Esophagus (tissue), 2 donors: ENCODE measurements at regions not wholly inside any gene's neighbourhood (a gene's known extent, or its start where the extent isn't known, plus 50 kb on each side); places are given as distances from the start of the nearest gene placed in this dataset.
"Not testable (repeated sequence)": the region's sequence is repeated elsewhere in the genome, so short reads cannot be mapped to it uniquely, and the experiment has no call there.

ENCODE experiments used
- H3K27ac ChIP-seq, 2 donors: one replicate each; pipeline ENCODE4 v1.5.1; 2013; ENCODE audit warnings: low read depth in 2 of 2, mild to moderate bottlenecking in 2 of 2, inconsistent platforms in 1 of 2, low read length in 1 of 2, moderate library complexity in 1 of 2
- H3K27me3 ChIP-seq, 2 donors: one replicate each; pipeline ENCODE4 v1.6.1; 2013; ENCODE audit warnings: low read length in 2 of 2, control low read depth in 1 of 2, mild to moderate bottlenecking in 1 of 2; ENCODE audit not compliant: insufficient read depth in 2 of 2, control insufficient read depth in 1 of 2
- H3K36me3 ChIP-seq, 2 donors: one replicate each; pipeline ENCODE4 v1.6.1; 2013; ENCODE audit warnings: low read length in 1 of 2; ENCODE audit not compliant: control insufficient read depth in 2 of 2, insufficient read depth in 2 of 2
- H3K4me1 ChIP-seq, 2 donors: one replicate each; pipeline ENCODE4 v1.6.1; 2013; ENCODE audit warnings: low read length in 1 of 2; ENCODE audit not compliant: control insufficient read depth in 2 of 2, insufficient read depth in 2 of 2
- H3K4me3 ChIP-seq, 2 donors: one replicate each; pipeline ENCODE4 v1.5.1; 2013; ENCODE audit warnings: low read length in 2 of 2, mild to moderate bottlenecking in 2 of 2, low read depth in 1 of 2, moderate library complexity in 1 of 2
- H3K9me3 ChIP-seq, 2 donors: one replicate each; pipeline ENCODE4 v1.6.1; 2013; ENCODE audit warnings: mild to moderate bottlenecking in 2 of 2, low read depth in 1 of 2, low read length in 1 of 2, moderate library complexity in 1 of 2; ENCODE audit not compliant: control insufficient read depth in 2 of 2, insufficient read depth in 1 of 2
- WGBS, 2 donors: extraction: QIAGEN DNeasy Blood & Tissue Kit; methylation state at CpG; one replicate each; pipeline ENCODE4 v1.1.7; 2013; 5-methylcytosine and 5-hydroxymethylcytosine counted together
- donor health status: healthy with polysubstance abuse.
- donor health status: Bipolar disorder and iron deficiency.

DNA sequence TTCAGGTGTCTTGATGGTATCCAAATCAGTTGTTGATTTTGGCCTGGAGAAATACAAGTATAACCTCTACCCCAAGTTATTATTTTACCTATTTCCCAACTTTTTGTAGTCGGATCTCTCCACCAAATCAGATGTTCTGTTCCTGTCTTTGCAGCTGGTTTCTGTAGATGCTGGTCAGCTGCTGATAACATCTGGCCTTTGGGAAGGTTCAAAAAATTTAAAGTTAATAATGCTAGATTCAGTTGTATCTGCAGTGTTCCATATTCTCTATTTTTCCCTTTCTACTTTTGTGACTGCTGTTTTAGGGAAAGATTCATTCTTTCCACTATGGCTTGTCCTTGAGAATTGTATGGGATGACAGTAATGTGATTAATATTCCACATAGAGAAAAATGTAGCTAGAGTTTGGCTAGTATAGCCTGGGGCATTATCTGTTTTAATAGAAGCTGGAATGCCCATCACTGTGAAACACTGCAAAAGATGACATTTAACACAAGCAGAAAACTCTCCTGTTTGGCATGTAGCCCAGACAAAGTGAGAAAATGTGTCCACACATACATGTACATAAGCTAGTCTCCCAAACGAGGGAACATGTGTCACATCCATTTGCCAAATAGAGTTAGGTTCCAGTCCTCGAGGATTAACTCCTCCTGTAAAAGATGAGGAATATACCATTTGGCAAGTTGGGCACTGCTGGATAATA, 99.2 kb downstream of the ZNF100 start:
- not testable (repeated sequence) for H3K27me3 ChIP-seq, H3K36me3 ChIP-seq, H3K4me1 ChIP-seq, H3K27ac ChIP-seq, H3K9me3 ChIP-seq, H3K4me3 ChIP-seq
- WGBS, 2 donors: 49 to 52% methylated on average over 3 of the region's 3 CpGs

DNA sequence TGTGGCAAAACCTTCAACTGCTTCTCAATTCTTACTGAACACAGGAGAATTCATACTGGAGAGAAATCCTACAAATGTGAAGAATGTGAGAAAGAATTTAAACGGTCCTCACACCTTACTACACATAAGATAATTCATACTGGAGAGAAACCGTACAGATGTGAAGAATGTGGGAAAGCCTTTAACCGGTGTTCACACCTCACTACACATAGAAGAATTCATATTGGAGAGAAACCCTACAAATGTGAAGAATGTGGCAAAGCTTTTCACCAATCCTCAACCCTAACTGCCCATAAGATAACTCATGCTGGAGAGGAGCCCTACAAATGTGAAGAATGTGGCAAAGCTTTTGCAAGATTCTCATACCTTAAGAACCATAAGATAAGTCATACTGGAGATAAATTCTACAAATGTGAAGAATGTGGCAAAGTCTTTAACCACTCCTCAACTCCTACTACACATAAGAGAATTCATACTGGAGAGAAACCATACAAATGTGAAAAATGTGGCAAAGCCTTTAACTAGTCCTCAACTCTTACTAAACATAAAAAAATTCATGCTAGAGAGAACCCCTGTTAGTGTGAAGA, 111.7 kb downstream of the ZNF100 start:
- H3K4me3 ChIP-seq: no peak overlapping the region
- H3K9me3 ChIP-seq: no peaks in the 10 kb centered on the region
- WGBS, 2 donors: 72 to 74% methylated on average over 3 of the region's 3 CpGs

DNA sequence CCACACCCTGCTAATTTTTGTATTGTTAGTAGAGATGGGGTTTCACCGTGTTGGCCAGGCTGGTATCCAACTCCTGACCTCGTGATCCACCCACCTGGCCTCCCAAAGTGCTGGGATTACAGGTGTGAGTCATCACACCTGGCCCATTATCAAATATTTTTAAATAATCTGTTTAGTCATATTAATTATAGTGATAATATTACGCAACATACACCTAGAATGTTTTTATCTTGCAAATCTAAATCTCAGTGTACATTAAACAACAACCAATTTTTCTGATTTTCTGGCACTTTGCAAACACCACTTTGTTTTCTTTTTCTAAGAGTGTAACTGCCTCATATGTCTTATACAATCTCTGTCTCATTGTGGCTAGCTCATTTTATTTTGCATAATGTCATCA, 115.9 kb downstream of the ZNF100 start:
- 45 to 53% methylated on average over 3 of the region's 3 CpGs for WGBS, 2 donors
- not testable (repeated sequence) for H3K36me3 ChIP-seq, H3K27me3 ChIP-seq, H3K4me1 ChIP-seq, H3K9me3 ChIP-seq, H3K4me3 ChIP-seq, H3K27ac ChIP-seq

More for the DNA sequence above, 111.7 kb downstream of the ZNF100 start:
- no peak overlapping the region for H3K27ac ChIP-seq
- H3K36me3 ChIP-seq: no peaks in the 10 kb centered on the region
- no peaks in the 10 kb centered on the region for H3K27me3 ChIP-seq
- H3K4me1 ChIP-seq: no peaks in the 10 kb centered on the region

DNA sequence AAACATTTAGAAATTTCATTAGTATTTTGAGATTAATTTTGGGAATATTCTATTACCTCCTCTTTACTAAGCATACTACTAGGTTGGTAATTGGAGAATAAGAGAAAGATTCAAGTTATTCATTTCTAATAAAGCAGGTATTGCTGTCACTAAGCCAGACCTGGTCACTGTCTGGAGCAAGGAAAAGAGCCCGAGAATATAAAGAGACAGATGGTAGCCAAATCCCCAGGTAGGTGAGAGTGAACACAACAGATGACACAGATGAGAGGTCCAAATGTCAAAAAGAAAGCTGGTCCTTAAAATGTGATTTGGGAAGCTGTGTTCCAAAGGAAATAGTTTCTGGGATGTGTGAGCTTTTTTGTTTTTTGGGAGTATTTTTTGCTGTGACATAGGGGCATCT, 128.6 kb downstream of the ZNF100 start:
- H3K27ac ChIP-seq: no peak overlapping the region
- no peak overlapping the region for H3K4me3 ChIP-seq
- WGBS, 2 donors: 72 to 73% methylated on average over 1 of the region's 1 CpG
- no peaks in the 10 kb centered on the region for H3K9me3 ChIP-seq
- H3K4me1 ChIP-seq: no peaks in the 10 kb centered on the region
- H3K36me3 ChIP-seq: no peaks in the 10 kb centered on the region
- no peaks in the 10 kb centered on the region for H3K27me3 ChIP-seq

DNA sequence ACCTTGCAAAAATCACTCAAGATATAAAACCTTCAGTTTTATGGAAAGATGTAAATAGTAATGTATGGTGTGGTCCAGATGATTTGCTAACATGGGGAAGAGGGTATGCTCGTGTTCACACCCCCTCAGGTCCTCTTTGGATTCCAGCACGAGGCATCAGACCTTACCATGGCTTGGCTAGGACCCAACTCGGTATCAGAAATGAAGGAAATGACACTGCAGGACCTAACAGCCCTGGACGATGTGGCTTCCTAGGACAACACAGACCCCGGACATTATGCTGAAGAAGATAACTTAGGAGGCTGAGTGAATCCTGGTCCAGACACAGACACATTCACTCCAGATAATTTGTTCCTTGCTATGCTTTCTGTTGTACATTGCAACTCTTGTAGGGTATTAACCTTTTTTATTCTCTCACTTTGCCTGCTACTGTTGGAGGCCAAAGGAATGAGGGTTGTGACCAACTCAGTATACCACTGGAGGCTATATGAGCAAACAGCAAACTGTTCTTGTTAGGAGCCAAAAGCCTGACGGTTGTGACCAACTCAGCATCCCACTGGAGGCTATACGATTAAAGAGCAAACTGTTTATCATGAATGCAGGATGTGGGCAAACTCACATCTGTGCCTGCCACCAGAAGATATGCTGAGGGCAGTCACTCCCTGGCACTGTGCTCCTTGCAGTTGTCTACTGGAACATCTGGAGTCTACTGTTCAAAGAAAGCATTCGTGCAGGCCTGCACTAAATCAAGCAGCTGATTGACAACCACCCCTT, 121.7 kb downstream of the ZNF429 start:
- 69 to 75% methylated on average over 8 of the region's 8 CpGs for WGBS, 2 donors
- Histone ChIP-seq H3K27me3 (no peaks in the 10 kb centered on the region), H3K4me1 (no peaks in the 10 kb centered on the region), H3K9me3 (peaks cover 0 to 6% of the 10 kb centered on the region in 2 donors), H3K36me3 (no peaks in the 10 kb centered on the region), H3K4me3 (no peak overlapping the region), H3K27ac (no peak overlapping the region)

DNA sequence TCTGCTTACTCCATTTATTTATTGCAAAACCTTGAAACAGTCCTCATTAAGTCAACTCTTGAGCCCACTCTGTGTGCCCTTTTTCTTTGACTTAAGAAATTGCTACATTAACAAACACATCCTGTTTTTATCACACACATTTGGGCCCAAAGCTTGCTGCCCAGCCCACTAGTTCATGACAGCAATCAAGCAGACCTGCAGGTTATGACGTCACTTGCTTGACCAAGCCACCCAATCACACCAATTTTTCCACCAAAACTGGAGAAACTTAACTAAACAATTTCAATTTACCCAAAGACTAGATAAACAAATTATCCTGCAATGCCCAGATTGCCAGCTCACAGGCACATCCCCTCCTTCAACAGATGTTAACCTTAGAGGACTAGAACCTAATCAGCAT, 120.7 kb downstream of the ZNF429 start:
- Histone ChIP-seq H3K27ac (no peak overlapping the region), H3K36me3 (no peaks in the 10 kb centered on the region), H3K27me3 (no peaks in the 10 kb centered on the region), H3K9me3 (peaks cover 0 to 6% of the 10 kb centered on the region in 2 donors), H3K4me1 (no peaks in the 10 kb centered on the region), H3K4me3 (no peak overlapping the region)
- WGBS, 2 donors: 5 to 34% methylated on average over 1 of the region's 1 CpG

DNA sequence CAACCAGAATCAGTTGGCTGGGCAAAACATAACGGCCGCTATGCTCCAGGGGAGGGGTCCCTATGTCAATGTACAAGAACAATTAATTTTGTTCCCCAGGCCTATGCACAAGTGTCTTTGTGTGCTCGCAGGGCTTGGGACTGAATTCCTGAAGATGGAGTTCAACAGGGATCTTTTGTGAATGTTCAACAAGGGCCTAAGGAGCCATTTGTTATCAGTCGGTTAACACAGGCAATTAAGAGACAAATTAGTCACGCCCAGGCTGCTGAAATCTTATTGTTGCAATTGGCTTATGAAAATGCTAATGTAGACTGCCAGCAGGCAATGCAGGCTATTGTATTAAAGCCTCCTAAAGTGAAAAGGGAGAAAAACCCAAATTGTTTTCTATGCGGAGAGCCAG, 117.5 kb downstream of the ZNF429 start:
- H3K4me3 ChIP-seq: no peak overlapping the region
- no peaks in the 10 kb centered on the region for H3K27me3 ChIP-seq
- no peaks in the 10 kb centered on the region for H3K36me3 ChIP-seq
- WGBS, 2 donors: 70 to 83% methylated on average over 6 of the region's 6 CpGs
- H3K4me1 ChIP-seq: no peaks in the 10 kb centered on the region
- no peak overlapping the region for H3K27ac ChIP-seq
- peaks cover 0 to 3% of the 10 kb centered on the region in 2 donors for H3K9me3 ChIP-seq

DNA sequence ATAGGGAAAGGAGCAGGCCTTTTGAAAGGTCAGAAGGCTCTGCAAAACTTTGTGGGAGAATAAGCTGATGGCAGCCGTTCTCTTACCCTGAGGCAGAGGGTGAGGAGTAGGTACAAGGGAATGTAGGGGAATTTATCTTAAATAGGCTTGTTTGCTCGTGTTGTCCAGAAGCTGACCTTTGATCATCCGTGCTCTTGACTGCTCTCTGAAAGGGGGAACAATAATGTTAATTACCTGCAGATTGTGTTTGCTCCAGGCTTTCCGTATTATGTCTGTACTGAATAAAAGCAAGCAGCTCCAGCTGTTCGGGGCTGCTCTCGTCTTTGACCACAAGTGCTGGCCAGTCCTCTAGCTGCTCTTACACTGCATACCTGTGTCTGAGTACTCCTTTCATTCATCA, 116.3 kb downstream of the ZNF429 start:
- Histone ChIP-seq H3K4me1 (no peaks in the 10 kb centered on the region), H3K27me3 (no peaks in the 10 kb centered on the region), H3K9me3 (peaks cover 0 to 3% of the 10 kb centered on the region in 2 donors), H3K36me3 (no peaks in the 10 kb centered on the region), H3K4me3 (no peak overlapping the region), H3K27ac (no peak overlapping the region)
- 70 to 75% methylated on average over 6 of the region's 6 CpGs for WGBS, 2 donors

DNA sequence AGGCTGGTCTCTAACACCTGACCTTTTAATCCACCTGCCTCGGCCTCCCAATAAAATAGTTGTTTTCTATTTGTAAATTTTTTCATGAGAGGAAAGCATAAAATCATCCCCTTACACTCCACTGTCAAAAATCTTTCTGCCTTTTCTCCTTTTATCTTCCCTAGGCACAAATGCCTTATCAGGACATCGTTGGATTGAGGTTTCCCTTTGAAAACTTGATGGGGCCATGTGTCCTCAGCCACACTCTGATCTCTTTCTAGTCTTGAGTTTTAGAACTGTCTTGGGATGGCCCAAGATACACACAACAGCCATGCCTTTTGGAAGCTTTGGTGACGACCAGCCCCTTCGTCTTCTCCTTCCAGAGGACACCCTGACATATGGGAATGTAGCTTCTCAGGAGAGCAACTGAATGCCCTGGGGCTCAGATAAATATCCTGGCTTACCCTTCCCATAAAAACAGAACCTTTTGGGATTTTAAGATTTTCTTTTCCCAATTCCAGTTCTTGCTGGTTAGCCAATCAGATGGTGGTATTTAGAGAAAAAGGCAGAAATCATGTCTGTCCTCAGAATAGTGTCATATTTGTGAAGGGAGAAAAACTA, 112.4 kb downstream of the ZNF429 start:
- Histone ChIP-seq H3K27ac (no peak overlapping the region), H3K36me3 (no peaks in the 10 kb centered on the region), H3K4me3 (no peak overlapping the region), H3K9me3 (peaks cover 0 to 6% of the 10 kb centered on the region in 2 donors), H3K27me3 (no peaks in the 10 kb centered on the region), H3K4me1 (no peaks in the 10 kb centered on the region)
- 52 to 58% methylated on average over 4 of the region's 4 CpGs for WGBS, 2 donors
